ENCODE measurements at regions not wholly inside any gene's neighbourhood (a gene's known extent, or its start where the extent isn't known, plus 50 kb on each side); places are given as distances from the start of the nearest gene placed in this dataset.

DNA sequence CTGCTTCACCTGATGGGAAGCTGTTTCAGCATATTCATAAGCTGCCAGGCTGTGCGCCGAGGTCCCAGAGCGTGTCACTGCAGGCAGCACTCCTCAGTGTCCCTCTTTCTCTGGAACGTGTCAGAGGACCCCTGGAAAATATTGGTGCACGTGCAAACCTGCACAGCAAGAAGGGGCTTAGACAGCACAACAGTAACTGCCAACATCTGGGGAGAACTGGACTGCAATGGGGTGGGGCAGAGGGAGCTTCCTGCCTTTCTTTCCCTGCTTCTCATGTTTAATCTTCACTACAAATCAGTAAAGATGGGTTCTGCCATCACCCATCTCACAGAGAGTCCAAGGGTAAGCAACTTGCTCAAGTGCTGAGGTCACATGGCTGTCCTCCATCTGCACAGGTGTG is 86.5 kb upstream of the GPR26 start:
- Histone ChIP-seq H3K9me3 (no peaks in the 10 kb centered on the region), H3K36me3 (no peaks in the 10 kb centered on the region), H3K4me1 (peaks cover 0 to 13% (median 9%) of the 10 kb centered on the region in 4 donors), H3K27ac (no peak overlapping the region), H3K4me3 (no peak overlapping the region), H3K27me3 (peaks cover 0 to 34% of the 10 kb centered on the region in 2 donors)
- TF ChIP-seq, protein P1, sequence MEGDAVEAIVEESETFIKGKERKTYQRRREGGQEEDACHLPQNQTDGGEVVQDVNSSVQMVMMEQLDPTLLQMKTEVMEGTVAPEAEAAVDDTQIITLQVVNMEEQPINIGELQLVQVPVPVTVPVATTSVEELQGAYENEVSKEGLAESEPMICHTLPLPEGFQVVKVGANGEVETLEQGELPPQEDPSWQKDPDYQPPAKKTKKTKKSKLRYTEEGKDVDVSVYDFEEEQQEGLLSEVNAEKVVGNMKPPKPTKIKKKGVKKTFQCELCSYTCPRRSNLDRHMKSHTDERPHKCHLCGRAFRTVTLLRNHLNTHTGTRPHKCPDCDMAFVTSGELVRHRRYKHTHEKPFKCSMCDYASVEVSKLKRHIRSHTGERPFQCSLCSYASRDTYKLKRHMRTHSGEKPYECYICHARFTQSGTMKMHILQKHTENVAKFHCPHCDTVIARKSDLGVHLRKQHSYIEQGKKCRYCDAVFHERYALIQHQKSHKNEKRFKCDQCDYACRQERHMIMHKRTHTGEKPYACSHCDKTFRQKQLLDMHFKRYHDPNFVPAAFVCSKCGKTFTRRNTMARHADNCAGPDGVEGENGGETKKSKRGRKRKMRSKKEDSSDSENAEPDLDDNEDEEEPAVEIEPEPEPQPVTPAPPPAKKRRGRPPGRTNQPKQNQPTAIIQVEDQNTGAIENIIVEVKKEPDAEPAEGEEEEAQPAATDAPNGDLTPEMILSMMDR (IDR thresholded peaks at IDR 0.05) = no peak
- intact Hi-C loops (cut with DNase I; ENCODE audit: low total_unique reads) = no loop called here
- no peak for DNase-seq

DNA sequence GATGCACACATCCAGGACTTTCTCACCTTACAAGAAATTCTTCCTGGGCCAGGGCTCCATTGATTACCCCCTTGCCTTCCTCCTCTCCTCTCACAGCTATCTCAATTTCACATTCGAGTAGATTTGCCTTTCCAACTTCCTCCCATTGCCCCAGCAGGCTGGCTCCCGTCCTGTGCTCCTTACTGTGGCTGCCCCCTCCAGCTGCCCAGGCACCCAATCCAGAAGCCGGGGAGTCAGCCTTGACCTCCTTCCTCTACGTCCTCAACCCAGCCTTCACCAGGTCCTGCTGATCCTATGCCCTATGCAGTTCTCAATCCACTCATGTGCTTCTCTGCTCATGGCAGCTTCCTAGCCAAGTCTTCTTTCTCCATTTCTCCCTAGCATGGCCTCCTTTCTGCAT is 85.7 kb upstream of the GPR26 start:
- DNase-seq = no peak
- TF ChIP-seq, protein P1 (IDR thresholded peaks at IDR 0.05) = no peak

DNA sequence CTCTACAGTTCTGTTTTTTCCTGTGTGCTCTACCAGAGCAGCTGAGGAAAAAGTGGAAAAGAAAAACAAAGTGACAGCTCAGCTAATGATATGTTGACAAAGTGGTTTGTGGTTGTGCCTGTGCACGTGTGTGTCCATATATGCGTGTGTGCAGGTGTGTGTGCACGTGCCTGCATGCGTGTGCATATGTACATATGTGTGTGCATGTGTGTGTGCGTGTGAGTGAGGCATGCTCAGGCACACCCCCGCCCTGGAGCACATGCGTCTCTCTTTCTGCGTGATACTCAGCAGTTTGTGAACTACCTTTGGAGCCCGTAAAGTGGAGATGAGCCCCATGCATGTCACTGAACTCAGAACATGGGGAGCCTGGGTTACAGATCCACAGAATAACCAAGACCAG is 84.5 kb upstream of the GPR26 start:
- Histone ChIP-seq H3K4me3 (no peak overlapping the region), H3K27ac (no peak overlapping the region), H3K4me1 (peaks cover 0 to 13% (median 9%) of the 10 kb centered on the region in 4 donors), H3K9me3 (no peaks in the 10 kb centered on the region), H3K36me3 (no peaks in the 10 kb centered on the region), H3K27me3 (peaks cover 0 to 29% of the 10 kb centered on the region in 2 donors)
- DNase-seq = no peak
- TF ChIP-seq, protein P1 (IDR thresholded peaks at IDR 0.05) = no peak
- intact Hi-C loops (cut with DNase I; ENCODE audit: low total_unique reads) = no loop called here

More for the DNA sequence above, 85.7 kb upstream of the GPR26 start:
- H3K4me3 ChIP-seq = no peak overlapping the region
- intact Hi-C loops (cut with DNase I; ENCODE audit: low total_unique reads) = no loop called here
- H3K27me3 ChIP-seq = peaks cover 0 to 34% of the 10 kb centered on the region in 2 donors
- H3K4me1 ChIP-seq = peaks cover 0 to 13% (median 9%) of the 10 kb centered on the region in 4 donors
- no peaks in the 10 kb centered on the region for H3K36me3 ChIP-seq
- H3K27ac ChIP-seq = no peak overlapping the region
- no peaks in the 10 kb centered on the region for H3K9me3 ChIP-seq

DNA sequence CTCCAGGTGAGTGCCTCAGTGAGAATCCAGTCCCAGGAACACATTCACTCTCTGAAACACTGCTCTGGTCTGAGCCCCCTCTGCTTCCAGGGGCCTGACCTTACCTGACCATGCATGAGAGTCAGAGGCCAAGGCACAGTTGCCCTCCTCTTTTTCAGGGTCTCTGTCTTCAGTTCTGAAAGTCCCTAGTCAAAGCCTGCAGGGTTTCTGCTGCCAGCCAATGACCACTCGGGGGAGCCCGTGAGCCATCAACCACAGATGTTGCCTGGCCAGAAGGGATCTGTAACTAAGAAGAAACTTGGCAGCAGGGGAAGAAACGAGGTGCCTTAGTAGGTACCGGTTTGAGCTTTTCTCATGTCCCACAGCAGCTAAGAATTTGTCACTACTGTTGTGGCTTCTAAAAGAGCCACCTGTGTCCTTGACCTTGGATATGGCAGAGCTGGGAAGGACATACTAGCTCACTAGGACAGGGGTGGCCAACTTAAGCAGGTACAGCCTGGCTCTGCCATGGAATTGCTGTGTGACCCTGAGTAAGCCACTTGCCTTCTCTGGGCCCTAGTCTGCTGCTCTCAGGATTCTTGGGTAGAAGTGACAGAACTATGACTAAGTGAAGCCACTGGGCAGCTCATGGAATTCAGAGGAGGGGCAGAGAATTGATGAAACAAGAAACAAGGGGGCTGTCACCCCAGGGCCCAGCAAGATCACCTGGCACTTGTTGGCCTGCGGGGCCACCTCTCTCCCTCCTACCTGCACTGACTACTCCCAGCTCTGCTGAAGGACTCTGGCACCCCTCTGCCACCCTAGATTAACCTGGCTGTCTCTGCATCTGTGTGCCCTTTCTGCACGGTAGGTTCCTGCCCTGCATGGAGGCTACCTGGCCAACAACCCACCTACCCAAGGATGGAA is 83.8 kb upstream of the GPR26 start:
- TF ChIP-seq, protein P1 (IDR thresholded peaks at IDR 0.05) = peak; percentile 75 to 88
- no peak overlapping the region for H3K27ac ChIP-seq
- peaks cover 0 to 13% (median 9%) of the 10 kb centered on the region in 4 donors for H3K4me1 ChIP-seq
- H3K36me3 ChIP-seq = no peaks in the 10 kb centered on the region
- peak; percentile 73 to 83 for DNase-seq
- H3K4me3 ChIP-seq = no peak overlapping the region
- intact Hi-C loops (cut with DNase I; ENCODE audit: low total_unique reads) = no loop called here
- H3K9me3 ChIP-seq = no peaks in the 10 kb centered on the region
- H3K27me3 ChIP-seq = peaks cover 0 to 25% of the 10 kb centered on the region in 2 donors

DNA sequence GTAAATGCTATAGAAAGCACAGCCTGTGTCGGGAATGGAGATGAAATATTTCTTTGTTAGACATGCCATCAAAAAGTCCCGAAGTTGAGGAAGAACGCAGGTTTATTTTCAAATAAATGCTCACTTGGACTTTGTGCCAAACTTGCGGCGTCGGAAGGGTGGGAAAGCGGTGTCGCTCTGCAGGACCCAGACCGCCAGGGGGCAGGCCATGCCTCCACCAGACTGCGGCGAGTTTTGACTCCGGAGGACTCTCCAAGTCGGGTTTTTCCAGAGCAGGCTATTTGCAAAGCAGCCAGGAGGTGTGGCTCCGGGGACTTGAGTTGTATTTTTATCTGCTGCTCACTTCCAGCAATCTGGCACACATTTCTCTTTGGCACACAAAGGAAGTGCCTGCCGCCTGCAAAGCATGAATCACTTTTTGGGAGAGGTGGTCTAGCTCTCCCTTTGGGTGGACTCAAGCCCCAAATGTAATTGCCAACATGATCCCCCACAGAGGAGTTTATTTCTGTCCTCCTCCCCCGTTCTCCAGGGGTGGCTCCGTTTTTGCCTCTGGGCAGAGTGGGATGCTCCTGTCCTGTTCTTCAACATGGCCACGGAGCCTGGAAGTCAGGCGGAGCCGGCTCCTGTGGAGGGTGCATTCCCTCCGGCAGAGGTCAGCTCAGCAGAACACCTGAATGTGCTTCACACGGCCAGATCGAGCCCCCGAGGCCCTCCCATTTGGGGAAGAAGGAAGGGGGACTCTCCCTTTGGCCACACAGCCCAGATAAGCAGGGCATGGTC is 82.3 kb upstream of the GPR26 start:
- intact Hi-C loops (cut with DNase I; ENCODE audit: low total_unique reads) = loop anchor here (1.0 kb wide), 1 partner anchor 383 kb away; no protein-coding TSS in a partner anchor
- Histone ChIP-seq H3K27ac (no peak overlapping the region), H3K4me3 (no peak overlapping the region), H3K36me3 (no peaks in the 10 kb centered on the region), H3K9me3 (no peaks in the 10 kb centered on the region), H3K27me3 (peaks cover 0 to 25% of the 10 kb centered on the region in 2 donors), H3K4me1 (peaks cover 0 to 13% (median 9%) of the 10 kb centered on the region in 4 donors)
- peak; percentile 84 to 95 for DNase-seq
- TF ChIP-seq, protein P1 (IDR thresholded peaks at IDR 0.05) = peak; percentile 81 to 94

All from tibial artery (tissue), 4 donors.